Neural cell (in vitro differentiated cells): ENCODE measurements at regions not wholly inside any gene's neighbourhood (a gene's known extent, or its start where the extent isn't known, plus 50 kb on each side); places are given as distances from the start of the nearest gene placed in this dataset.
A peak's percentile ranks its signal among the peaks of the same experiment; 100 is the strongest.

ENCODE experiments used
- H2AFZ ChIP-seq: fragments of 200-600, 300-800 bp; sonication (generic), shearing (Covaris generic); 2 replicates; pipeline ENCODE4 v1.6.0; 2014; ENCODE audit warnings: low read depth, mild to moderate bottlenecking, antibody characterized with exemption, low read length, moderate library complexity
- H3F3A ChIP-seq: fragments of 200-600 bp; shearing (Covaris generic); 2 replicates; pipeline ENCODE4 v1.6.1; 2016; ENCODE audit warnings: mild to moderate bottlenecking, moderate library complexity, mixed read lengths, antibody characterized with exemption, low read length; ENCODE audit not compliant: insufficient read depth, poor library complexity, severe bottlenecking
- H3K27ac ChIP-seq: fragments of 200-600, 300-800 bp; sonication (generic), shearing (Covaris generic); 2 replicates; pipeline ENCODE4 v1.5.1; 2014; ENCODE audit warnings: mild to moderate bottlenecking, low read length, moderate library complexity
- H3K27me3 ChIP-seq: fragments of 300-800, 200-600 bp; sonication (generic), shearing (Covaris generic); 2 replicates; pipeline ENCODE4 v1.6.0; 2014; ENCODE audit warnings: mild to moderate bottlenecking, low read depth, low read length, moderate library complexity; ENCODE audit not compliant: insufficient read depth
- H3K36me3 ChIP-seq: fragments of 300-800, 200-600 bp; sonication (generic), shearing (Covaris generic); 2 replicates; pipeline ENCODE4 v1.5.1; 2014; ENCODE audit warnings: mild to moderate bottlenecking, antibody characterized with exemption, low read length, moderate library complexity; ENCODE audit not compliant: insufficient read depth
- H3K4me2 ChIP-seq: fragments of 300-800, 200-600 bp; sonication (generic), shearing (Covaris generic); 2 replicates; pipeline ENCODE4 v1.6.0; 2014; ENCODE audit warnings: mild to moderate bottlenecking, low read length
- H3K4me3 ChIP-seq: fragments of 300-800, 200-600 bp; sonication (generic), shearing (Covaris generic); 2 replicates; pipeline ENCODE4 v1.5.1; 2014; ENCODE audit warnings: mild to moderate bottlenecking, low read length, moderate library complexity
- H3K79me2 ChIP-seq: fragments of 200-600 bp; shearing (Covaris generic); replicated peaks from 2 replicates; pipeline ENCODE4 v1.6.0; 2014; ENCODE audit warnings: mild to moderate bottlenecking, low read length, moderate library complexity; ENCODE audit not compliant: insufficient read depth
- H3K9ac ChIP-seq: fragments of 300-800, 200-600 bp; sonication (generic), shearing (Covaris generic); 2 replicates; pipeline ENCODE4 v1.6.1; 2016; ENCODE audit warnings: mild to moderate bottlenecking, low read length, mixed read lengths
- H3K9me2 ChIP-seq: fragments of 200-600 bp; shearing (Covaris generic); 2 replicates; pipeline ENCODE4 v1.6.1; 2016; ENCODE audit warnings: mild to moderate bottlenecking, low read length, mixed read lengths; ENCODE audit not compliant: insufficient read depth
- H3K9me3 ChIP-seq: fragments of 200-600, 300-800 bp; sonication (generic), shearing (Covaris generic); 2 replicates; pipeline ENCODE4 v1.6.1; 2016; ENCODE audit warnings: mild to moderate bottlenecking, mixed run types, low read length, moderate library complexity, mixed read lengths
- H4K20me1 ChIP-seq: fragments of 200-600 bp; shearing (Covaris generic); 2 replicates; pipeline ENCODE4 v1.6.1; 2016; ENCODE audit warnings: mild to moderate bottlenecking, mixed run types; ENCODE audit not compliant: insufficient read depth
- EP300 ChIP-seq: fragments of 450-650 bp; conservative IDR thresholded peaks from 2 replicates; pipeline ENCODE4 v1.6.1; 2014; ENCODE audit warnings: antibody characterized with exemption, mild to moderate bottlenecking, moderate library complexity; ENCODE audit not compliant: poor library complexity, severe bottlenecking
- EZH2 ChIP-seq: fragments of 200-600, 300-800 bp; shearing (Covaris generic), sonication (generic); IDR thresholded peaks from 2 replicates; pipeline ENCODE4 v1.6.1; 2014; ENCODE audit warnings: antibody characterized with exemption, low read length, borderline replicate concordance, mild to moderate bottlenecking; ENCODE audit not compliant: insufficient read depth, poor library complexity, severe bottlenecking
- MXI1 ChIP-seq: fragments of 450-650 bp; conservative IDR thresholded peaks from 2 replicates; pipeline ENCODE4 v1.6.1; 2014; ENCODE audit warnings: antibody characterized with exemption, mild to moderate bottlenecking; ENCODE audit not compliant: poor library complexity, severe bottlenecking
- POLR2AphosphoS5 ChIP-seq: IDR thresholded peaks from 2 replicates; pipeline ENCODE4 v1.6.1; 2012
- RAD21 ChIP-seq: fragments of 450-650 bp; conservative IDR thresholded peaks from 2 replicates; pipeline ENCODE4 v1.6.1; 2014; ENCODE audit warnings: antibody characterized with exemption, mild to moderate bottlenecking, moderate library complexity
- SMC3 ChIP-seq: fragments of 450-650 bp; conservative IDR thresholded peaks from 2 replicates; pipeline ENCODE4 v1.6.1; 2014; ENCODE audit warnings: antibody characterized with exemption, mild to moderate bottlenecking, moderate library complexity; ENCODE audit not compliant: poor library complexity
- TAF1 ChIP-seq: IDR thresholded peaks from 2 replicates; pipeline ENCODE4 v1.6.1; 2012; ENCODE audit warnings: low read depth
- TF ChIP-seq, protein P1 (sequence below): IDR thresholded peaks from 2 replicates; pipeline ENCODE4 v1.6.1; 2012; ENCODE audit warnings: borderline replicate concordance
- TF ChIP-seq, protein P2 (sequence below): fragments of 450-650 bp; IDR thresholded peaks from 2 replicates; pipeline ENCODE4 v1.5.1; 2014; ENCODE audit warnings: antibody characterized with exemption, mild to moderate bottlenecking, moderate library complexity; ENCODE audit not compliant: poor library complexity, severe bottlenecking

DNA sequence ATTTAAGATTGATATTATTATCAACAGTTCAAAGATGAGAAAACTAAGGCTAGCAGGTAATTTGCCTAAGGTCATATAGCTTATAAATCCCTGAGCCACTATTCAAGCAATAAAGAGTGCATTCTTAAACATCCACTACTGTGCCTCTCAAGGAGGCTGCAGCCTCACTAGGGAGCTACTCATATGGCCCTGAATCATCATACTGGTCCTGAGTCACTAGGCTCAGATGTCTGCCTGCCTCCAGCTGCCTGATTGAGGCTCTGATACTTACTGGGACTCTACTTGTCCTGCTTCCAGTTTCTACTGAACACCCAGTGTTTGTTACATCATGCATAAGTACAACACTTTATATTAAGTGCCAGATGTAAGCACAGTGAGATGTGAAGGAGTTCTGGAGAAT, 110.7 kb downstream of the AASDH start:
- H2AFZ ChIP-seq: no peak overlapping the region
- no peaks in the 10 kb centered on the region for H3K9me3 ChIP-seq
- no peak overlapping the region for H3K9ac ChIP-seq
- H3F3A ChIP-seq: no peaks in the 10 kb centered on the region
- H3K79me2 ChIP-seq: no peaks in the 10 kb centered on the region
- H3K27me3 ChIP-seq: no peaks in the 10 kb centered on the region
- no peaks in the 10 kb centered on the region for H3K36me3 ChIP-seq
- H3K27ac ChIP-seq: no peak overlapping the region
- H3K4me2 ChIP-seq: no peak overlapping the region
- H4K20me1 ChIP-seq: no peaks in the 10 kb centered on the region
- no peak overlapping the region for H3K4me3 ChIP-seq
- H3K9me2 ChIP-seq: no peaks in the 10 kb centered on the region
- TF ChIP-seq EZH2: no peak
- TF ChIP-seq SMC3: no peak
- no peak for TF ChIP-seq EP300
- no peak for TF ChIP-seq POLR2AphosphoS5
- TF ChIP-seq MXI1: no peak
- no peak for TF ChIP-seq RAD21
- TF ChIP-seq TAF1: no peak
- TF ChIP-seq, protein P1, sequence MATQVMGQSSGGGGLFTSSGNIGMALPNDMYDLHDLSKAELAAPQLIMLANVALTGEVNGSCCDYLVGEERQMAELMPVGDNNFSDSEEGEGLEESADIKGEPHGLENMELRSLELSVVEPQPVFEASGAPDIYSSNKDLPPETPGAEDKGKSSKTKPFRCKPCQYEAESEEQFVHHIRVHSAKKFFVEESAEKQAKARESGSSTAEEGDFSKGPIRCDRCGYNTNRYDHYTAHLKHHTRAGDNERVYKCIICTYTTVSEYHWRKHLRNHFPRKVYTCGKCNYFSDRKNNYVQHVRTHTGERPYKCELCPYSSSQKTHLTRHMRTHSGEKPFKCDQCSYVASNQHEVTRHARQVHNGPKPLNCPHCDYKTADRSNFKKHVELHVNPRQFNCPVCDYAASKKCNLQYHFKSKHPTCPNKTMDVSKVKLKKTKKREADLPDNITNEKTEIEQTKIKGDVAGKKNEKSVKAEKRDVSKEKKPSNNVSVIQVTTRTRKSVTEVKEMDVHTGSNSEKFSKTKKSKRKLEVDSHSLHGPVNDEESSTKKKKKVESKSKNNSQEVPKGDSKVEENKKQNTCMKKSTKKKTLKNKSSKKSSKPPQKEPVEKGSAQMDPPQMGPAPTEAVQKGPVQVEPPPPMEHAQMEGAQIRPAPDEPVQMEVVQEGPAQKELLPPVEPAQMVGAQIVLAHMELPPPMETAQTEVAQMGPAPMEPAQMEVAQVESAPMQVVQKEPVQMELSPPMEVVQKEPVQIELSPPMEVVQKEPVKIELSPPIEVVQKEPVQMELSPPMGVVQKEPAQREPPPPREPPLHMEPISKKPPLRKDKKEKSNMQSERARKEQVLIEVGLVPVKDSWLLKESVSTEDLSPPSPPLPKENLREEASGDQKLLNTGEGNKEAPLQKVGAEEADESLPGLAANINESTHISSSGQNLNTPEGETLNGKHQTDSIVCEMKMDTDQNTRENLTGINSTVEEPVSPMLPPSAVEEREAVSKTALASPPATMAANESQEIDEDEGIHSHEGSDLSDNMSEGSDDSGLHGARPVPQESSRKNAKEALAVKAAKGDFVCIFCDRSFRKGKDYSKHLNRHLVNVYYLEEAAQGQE: no peak
- TF ChIP-seq, protein P2, sequence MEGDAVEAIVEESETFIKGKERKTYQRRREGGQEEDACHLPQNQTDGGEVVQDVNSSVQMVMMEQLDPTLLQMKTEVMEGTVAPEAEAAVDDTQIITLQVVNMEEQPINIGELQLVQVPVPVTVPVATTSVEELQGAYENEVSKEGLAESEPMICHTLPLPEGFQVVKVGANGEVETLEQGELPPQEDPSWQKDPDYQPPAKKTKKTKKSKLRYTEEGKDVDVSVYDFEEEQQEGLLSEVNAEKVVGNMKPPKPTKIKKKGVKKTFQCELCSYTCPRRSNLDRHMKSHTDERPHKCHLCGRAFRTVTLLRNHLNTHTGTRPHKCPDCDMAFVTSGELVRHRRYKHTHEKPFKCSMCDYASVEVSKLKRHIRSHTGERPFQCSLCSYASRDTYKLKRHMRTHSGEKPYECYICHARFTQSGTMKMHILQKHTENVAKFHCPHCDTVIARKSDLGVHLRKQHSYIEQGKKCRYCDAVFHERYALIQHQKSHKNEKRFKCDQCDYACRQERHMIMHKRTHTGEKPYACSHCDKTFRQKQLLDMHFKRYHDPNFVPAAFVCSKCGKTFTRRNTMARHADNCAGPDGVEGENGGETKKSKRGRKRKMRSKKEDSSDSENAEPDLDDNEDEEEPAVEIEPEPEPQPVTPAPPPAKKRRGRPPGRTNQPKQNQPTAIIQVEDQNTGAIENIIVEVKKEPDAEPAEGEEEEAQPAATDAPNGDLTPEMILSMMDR: no peak

DNA sequence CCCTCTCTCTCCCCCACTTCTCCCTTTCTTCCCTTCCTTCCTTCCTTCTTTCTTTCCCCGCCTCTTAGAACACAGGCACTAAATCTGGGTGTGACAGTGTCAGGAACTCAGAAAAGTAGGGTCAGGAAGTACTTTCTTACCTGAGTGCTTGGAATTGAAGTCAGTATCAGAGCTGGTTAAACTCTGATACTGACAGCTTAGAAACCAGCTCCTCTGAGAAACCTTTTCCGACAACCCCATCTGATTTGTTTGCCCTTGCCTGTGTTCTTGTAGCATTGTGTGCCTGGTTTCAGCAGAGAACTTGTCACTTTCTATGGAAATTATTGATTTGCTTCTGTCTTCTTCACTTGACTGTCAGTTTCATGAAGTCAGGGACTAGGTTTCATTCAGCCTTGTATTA, 113.9 kb downstream of the AASDH start:
- H3K9me2 ChIP-seq: no peaks in the 10 kb centered on the region
- no peak overlapping the region for H3K9ac ChIP-seq
- TF ChIP-seq EZH2: no peak
- peak; percentile 57 for TF ChIP-seq EP300
- H3K4me2 ChIP-seq: no peak overlapping the region
- no peaks in the 10 kb centered on the region for H3F3A ChIP-seq
- no peaks in the 10 kb centered on the region for H3K9me3 ChIP-seq
- H3K36me3 ChIP-seq: no peaks in the 10 kb centered on the region
- no peaks in the 10 kb centered on the region for H4K20me1 ChIP-seq
- H3K4me3 ChIP-seq: no peak overlapping the region
- no peak overlapping the region for H3K27ac ChIP-seq
- H3K27me3 ChIP-seq: no peaks in the 10 kb centered on the region
- H3K79me2 ChIP-seq: no peaks in the 10 kb centered on the region
- H2AFZ ChIP-seq: no peak overlapping the region

DNA sequence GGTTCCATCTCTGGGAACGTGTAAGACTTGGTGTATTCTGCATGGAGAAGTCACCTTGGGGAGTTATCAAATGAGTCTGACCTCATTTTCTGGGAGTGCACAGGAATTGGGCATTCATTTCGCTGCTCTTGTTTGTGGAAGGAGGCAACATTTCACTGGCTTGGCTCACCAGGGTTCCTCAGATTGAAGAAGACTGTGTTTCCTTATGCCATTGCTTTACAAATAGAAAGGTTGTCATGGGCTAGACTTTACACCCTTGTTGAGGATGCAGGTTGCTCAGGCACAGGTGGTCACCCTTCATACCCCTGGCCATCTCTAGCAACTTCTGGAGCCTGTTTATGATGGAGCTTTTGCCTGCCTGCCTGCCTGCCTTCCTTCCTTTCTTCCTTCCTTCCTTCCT, 114.4 kb downstream of the AASDH start:
- Histone ChIP-seq H2AFZ (no peak overlapping the region), H3K27me3 (no peaks in the 10 kb centered on the region), H3K27ac (no peak overlapping the region), H3K9me2 (no peaks in the 10 kb centered on the region), H3K79me2 (no peaks in the 10 kb centered on the region), H3K9ac (no peak overlapping the region), H4K20me1 (no peaks in the 10 kb centered on the region), H3K4me3 (no peak overlapping the region), H3K9me3 (no peaks in the 10 kb centered on the region), H3K4me2 (no peak overlapping the region), H3F3A (no peaks in the 10 kb centered on the region), H3K36me3 (no peaks in the 10 kb centered on the region)
- no peak for TF ChIP-seq EZH2
